Panc1 (cell line): ENCODE measurements at regions not wholly inside any gene's neighbourhood (a gene's known extent, or its start where the extent isn't known, plus 50 kb on each side); places are given as distances from the start of the nearest gene placed in this dataset.
A peak's percentile ranks its signal among the peaks of the same experiment; 100 is the strongest.

ENCODE experiments used
- CTCF ChIP-seq: fragments of 450-650 bp; IDR thresholded peaks from 2 replicates; pipeline ENCODE4 v1.5.1; 2017; ENCODE audit warnings: mild to moderate bottlenecking
- POLR2AphosphoS5 ChIP-seq: IDR thresholded peaks from 2 replicates; pipeline ENCODE4 v1.6.1; 2012; ENCODE audit warnings: mild to moderate bottlenecking, low read depth, low read length, moderate library complexity
- SIN3A ChIP-seq: IDR thresholded peaks from 2 replicates; pipeline ENCODE4 v1.6.1; 2012; ENCODE audit warnings: low read depth, mild to moderate bottlenecking, low read length, moderate library complexity, borderline replicate concordance; ENCODE audit not compliant: insufficient read depth
- TF ChIP-seq, protein P1 (sequence below), 2 experiments: IDR thresholded peaks; 2 replicates each; pipeline ENCODE4 v1.6.1; 2011 to 2012; ENCODE audit warnings: low read depth in 2 of 2, control low read depth in 1 of 2, low read length in 1 of 2, mild to moderate bottlenecking in 1 of 2, moderate library complexity in 1 of 2; ENCODE audit not compliant: insufficient read depth in 1 of 2

GRCh38 chr5:32942225-32942989, 231.3 kb downstream of the NPR3 start:
- TF ChIP-seq CTCF (peak; percentile 52), POLR2AphosphoS5 (no peak), SIN3A (no peak)
- TF ChIP-seq, protein P1, sequence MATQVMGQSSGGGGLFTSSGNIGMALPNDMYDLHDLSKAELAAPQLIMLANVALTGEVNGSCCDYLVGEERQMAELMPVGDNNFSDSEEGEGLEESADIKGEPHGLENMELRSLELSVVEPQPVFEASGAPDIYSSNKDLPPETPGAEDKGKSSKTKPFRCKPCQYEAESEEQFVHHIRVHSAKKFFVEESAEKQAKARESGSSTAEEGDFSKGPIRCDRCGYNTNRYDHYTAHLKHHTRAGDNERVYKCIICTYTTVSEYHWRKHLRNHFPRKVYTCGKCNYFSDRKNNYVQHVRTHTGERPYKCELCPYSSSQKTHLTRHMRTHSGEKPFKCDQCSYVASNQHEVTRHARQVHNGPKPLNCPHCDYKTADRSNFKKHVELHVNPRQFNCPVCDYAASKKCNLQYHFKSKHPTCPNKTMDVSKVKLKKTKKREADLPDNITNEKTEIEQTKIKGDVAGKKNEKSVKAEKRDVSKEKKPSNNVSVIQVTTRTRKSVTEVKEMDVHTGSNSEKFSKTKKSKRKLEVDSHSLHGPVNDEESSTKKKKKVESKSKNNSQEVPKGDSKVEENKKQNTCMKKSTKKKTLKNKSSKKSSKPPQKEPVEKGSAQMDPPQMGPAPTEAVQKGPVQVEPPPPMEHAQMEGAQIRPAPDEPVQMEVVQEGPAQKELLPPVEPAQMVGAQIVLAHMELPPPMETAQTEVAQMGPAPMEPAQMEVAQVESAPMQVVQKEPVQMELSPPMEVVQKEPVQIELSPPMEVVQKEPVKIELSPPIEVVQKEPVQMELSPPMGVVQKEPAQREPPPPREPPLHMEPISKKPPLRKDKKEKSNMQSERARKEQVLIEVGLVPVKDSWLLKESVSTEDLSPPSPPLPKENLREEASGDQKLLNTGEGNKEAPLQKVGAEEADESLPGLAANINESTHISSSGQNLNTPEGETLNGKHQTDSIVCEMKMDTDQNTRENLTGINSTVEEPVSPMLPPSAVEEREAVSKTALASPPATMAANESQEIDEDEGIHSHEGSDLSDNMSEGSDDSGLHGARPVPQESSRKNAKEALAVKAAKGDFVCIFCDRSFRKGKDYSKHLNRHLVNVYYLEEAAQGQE (IDR thresholded peaks at IDR 0.05; ENCODE audit: insufficient read depth in 1 of 2, low read depth in 2 of 2, low read length in 1 of 2): no peak
